CD8-positive, alpha-beta memory T cell (primary cell): ENCODE measurements at regions not wholly inside any gene's neighbourhood (a gene's known extent, or its start where the extent isn't known, plus 50 kb on each side); places are given as distances from the start of the nearest gene placed in this dataset.
A peak's percentile ranks its signal among the peaks of the same experiment; 100 is the strongest.

Experiments
- CTCF ChIA-PET: fragments of 350-600 bp; sonication (Branson Sonifier 250); formaldehyde crosslinking; loops from one replicate; lab custom pipeline; 2021; ENCODE audit warnings: antibody characterized with exemption; lab: Charles Lee
- POLR2A ChIA-PET: fragments of 350-600 bp; sonication (Branson Sonifier 250); formaldehyde crosslinking; loops from one replicate; lab custom pipeline; 2021; ENCODE audit warnings: antibody characterized with exemption; lab: Charles Lee
- DNase-seq, 5 donors: peaks; one replicate each; pipeline versions ENCODE4 v3.0.0 to v3.0.0-alpha.2; 2020 to 2022; ENCODE audit warnings: mixed read lengths in 1 of 5
- H3K27ac ChIP-seq: one replicate; pipeline ENCODE4 v1.7.0; 2013; ENCODE audit warnings: low read depth, mild to moderate bottlenecking, low read length, moderate library complexity
- H3K27me3 ChIP-seq: 2 replicates; pipeline ENCODE4 v1.7.0; 2013; ENCODE audit warnings: low read length, mild to moderate bottlenecking; ENCODE audit not compliant: insufficient read depth, poor library complexity, severe bottlenecking
- H3K36me3 ChIP-seq: 2 replicates; pipeline ENCODE4 v1.7.0; 2013; ENCODE audit warnings: mild to moderate bottlenecking, low read length, moderate library complexity; ENCODE audit not compliant: insufficient read depth
- H3K4me1 ChIP-seq: 2 replicates; pipeline ENCODE4 v1.7.0; 2013; ENCODE audit warnings: mild to moderate bottlenecking, low read length, moderate library complexity; ENCODE audit not compliant: insufficient read depth
- H3K4me3 ChIP-seq: 2 replicates; pipeline ENCODE4 v1.7.0; 2013; ENCODE audit warnings: mild to moderate bottlenecking, low read length
- H3K9me3 ChIP-seq: 2 replicates; pipeline ENCODE4 v1.7.0; 2013; ENCODE audit warnings: mild to moderate bottlenecking, low read length
- H3K27ac Mint-ChIP-seq, 8 donors: one replicate each; pipeline ENCODE4 v1.8.0; 2020 to 2021; ENCODE audit warnings: mixed read lengths in 8 of 8, mild to moderate bottlenecking in 6 of 8, inconsistent platforms in 3 of 8, moderate library complexity in 3 of 8
- H3K27me3 Mint-ChIP-seq, 2 donors: one replicate each; pipeline ENCODE4 v1.8.0; 2020 to 2021; ENCODE audit warnings: mixed read lengths in 2 of 2, mild to moderate bottlenecking in 1 of 2, moderate library complexity in 1 of 2
- H3K36me3 Mint-ChIP-seq, 3 donors: one replicate each; pipeline ENCODE4 v1.8.0; 2020 to 2021; ENCODE audit warnings: mixed read lengths in 3 of 3, inconsistent platforms in 1 of 3, mild to moderate bottlenecking in 1 of 3
- H3K4me1 Mint-ChIP-seq, 3 donors: one replicate each; pipeline ENCODE4 v1.8.0; 2020 to 2021; ENCODE audit warnings: mixed read lengths in 3 of 3, inconsistent platforms in 1 of 3, mild to moderate bottlenecking in 1 of 3
- H3K4me3 Mint-ChIP-seq, 7 donors: one replicate each; pipeline ENCODE4 v1.8.0; 2020 to 2021; ENCODE audit warnings: mixed read lengths in 7 of 7, mild to moderate bottlenecking in 6 of 7, moderate library complexity in 4 of 7, inconsistent platforms in 2 of 7
- H3K9me3 Mint-ChIP-seq, 5 donors: one replicate each; pipeline ENCODE4 v1.8.0; 2020 to 2022; ENCODE audit warnings: mixed read lengths in 5 of 5, mild to moderate bottlenecking in 3 of 5, moderate library complexity in 2 of 5, inconsistent platforms in 1 of 5

DNA sequence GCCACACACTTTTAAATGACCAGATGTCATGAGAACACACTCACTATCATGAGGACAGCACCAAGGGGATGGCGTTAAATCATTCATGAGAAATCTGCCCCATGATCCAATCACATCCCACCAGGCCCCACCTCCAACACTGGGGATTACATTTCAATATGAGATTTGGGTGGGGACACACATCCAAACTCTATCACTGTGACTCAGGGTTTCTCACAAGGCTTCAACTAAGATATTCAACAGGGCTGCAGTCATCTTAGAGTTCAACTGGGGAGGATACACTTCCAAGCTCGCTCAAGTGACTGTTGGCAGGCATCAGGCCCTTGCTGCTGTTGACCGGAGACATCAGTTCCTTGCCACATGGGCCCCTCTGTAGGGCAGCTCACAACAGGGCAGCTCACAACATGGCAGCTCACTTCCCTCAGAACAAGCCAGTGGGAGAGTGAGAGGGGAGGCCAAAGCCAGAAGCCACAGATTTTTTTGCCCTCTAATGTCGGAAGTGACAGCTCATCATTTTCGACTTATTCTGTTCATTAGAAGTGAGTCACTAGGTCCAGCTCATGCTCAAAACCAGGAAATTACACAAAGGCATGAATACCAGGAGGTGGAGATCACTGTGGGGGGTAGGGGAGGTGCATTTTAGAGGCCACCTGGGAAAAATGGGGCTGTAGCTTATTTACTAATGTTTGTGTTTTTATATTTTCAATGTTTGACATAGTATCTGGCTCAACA lies 50.8 kb upstream of the PTHLH start:
- ChIA-PET POLR2A (no interaction called here), CTCF (no interaction called here)
- Mint-ChIP-seq H3K27ac (peak overlapping the region in 1 of 8 donors; percentile 55), H3K9me3 (peaks cover 0 to 5% (median 0%) of the 10 kb centered on the region in 5 donors), H3K36me3 (peaks cover 0 to 5% (median 0%) of the 10 kb centered on the region in 3 donors), H3K4me1 (no peaks in the 10 kb centered on the region), H3K27me3 (peaks cover 9 to 27% of the 10 kb centered on the region in 2 donors), H3K4me3 (no peak overlapping the region)
- DNase-seq = no peak
- H3K27ac ChIP-seq = no peak overlapping the region
- no peaks in the 10 kb centered on the region for H3K36me3 ChIP-seq
- no peaks in the 10 kb centered on the region for H3K4me1 ChIP-seq
- H3K9me3 ChIP-seq = no peaks in the 10 kb centered on the region
- H3K4me3 ChIP-seq = no peak overlapping the region
- no peaks in the 10 kb centered on the region for H3K27me3 ChIP-seq

DNA sequence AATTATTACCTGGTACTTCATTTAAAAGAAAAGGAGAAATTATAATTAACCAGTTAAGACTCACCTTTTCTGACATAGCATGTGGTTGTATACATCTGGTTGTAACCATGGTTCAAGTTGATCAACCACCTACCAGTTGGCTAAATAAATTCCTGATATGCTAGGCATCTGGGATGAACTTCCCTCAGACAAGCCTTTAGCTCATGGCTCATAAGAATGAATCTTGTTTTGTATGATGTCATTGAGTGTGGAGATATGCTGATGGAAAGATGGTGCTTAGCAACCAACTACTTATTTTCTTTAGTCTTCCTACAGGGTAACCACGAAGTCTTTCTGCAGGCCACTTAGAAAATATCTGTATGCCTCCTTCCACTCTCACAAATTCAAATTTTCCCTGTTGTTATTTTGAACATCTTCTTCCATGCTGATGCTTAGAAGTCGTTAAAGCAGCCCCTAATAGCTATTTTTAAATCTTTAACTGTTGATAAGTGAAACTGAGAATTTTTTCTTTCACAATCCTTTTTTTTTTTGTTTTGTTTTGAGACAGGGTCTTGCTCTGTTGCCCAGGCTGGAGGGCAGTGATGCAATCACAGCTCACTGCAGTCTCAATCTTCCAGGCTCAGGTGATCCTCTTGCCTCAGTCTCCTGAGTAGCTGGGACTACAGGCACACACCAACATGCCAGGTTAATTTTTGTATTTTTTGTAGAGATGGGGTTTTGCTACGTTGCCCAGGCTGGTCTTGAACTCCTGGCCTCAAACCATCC lies 51.9 kb upstream of the PTHLH start:
- Histone ChIP-seq H3K27ac (no peak overlapping the region), H3K9me3 (no peaks in the 10 kb centered on the region), H3K4me1 (no peaks in the 10 kb centered on the region), H3K4me3 (no peak overlapping the region), H3K27me3 (no peaks in the 10 kb centered on the region), H3K36me3 (no peaks in the 10 kb centered on the region)
- ChIA-PET POLR2A (no interaction called here), CTCF (interaction anchor here (1.4 kb wide), 1 partner anchor 10 kb away, joined by 3 read pairs; no protein-coding TSS in a partner anchor)
- H3K27me3 Mint-ChIP-seq = peaks cover 6 to 27% of the 10 kb centered on the region in 2 donors
- H3K36me3 Mint-ChIP-seq = peaks cover 0 to 5% (median 0%) of the 10 kb centered on the region in 3 donors
- H3K4me1 Mint-ChIP-seq = no peaks in the 10 kb centered on the region
- H3K27ac Mint-ChIP-seq = no peak overlapping the region
- no peak overlapping the region for H3K4me3 Mint-ChIP-seq
- H3K9me3 Mint-ChIP-seq = peaks cover 0 to 5% (median 0%) of the 10 kb centered on the region in 5 donors
- no peak for DNase-seq

DNA sequence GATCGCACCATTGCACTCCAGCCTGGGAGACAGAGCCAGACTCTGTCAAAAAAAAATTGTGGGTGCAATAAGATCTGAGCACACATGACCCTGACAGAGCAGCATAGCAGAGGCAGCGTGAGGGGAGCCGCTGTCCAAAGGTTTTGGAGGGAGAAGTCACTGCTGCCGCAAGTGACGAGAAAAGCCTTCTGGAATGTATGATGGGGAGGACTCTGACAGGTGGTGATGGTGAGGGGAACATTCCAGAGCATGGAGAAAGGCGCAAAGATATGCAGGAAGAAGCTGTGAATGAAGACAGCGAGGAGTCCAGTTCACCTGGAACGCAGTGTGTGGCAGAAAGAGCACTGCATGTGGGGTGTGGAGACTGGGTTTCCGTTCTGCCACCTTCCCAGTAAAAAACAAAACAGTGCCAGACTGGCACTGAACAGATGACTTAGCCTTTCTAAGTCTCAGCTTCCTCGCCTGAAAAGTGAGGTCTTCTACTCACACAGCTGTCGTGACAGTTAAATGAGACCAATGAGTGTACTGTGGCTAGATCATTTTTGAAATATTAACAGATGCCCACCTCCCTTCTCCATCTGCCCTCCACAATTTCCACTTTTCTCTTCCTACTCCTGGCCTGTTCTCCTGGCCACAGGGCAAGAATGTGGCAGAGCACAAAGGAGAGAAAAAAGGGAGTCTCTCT lies 53.4 kb upstream of the PTHLH start:
- peaks cover 0 to 5% (median 0%) of the 10 kb centered on the region in 3 donors for H3K36me3 Mint-ChIP-seq
- H3K4me3 ChIP-seq = no peak overlapping the region
- peaks cover 0 to 5% (median 0%) of the 10 kb centered on the region in 5 donors for H3K9me3 Mint-ChIP-seq
- ChIA-PET CTCF (no interaction called here), POLR2A (no interaction called here)
- no peaks in the 10 kb centered on the region for H3K27me3 ChIP-seq
- peaks cover 6 to 27% of the 10 kb centered on the region in 2 donors for H3K27me3 Mint-ChIP-seq
- no peaks in the 10 kb centered on the region for H3K4me1 Mint-ChIP-seq
- no peaks in the 10 kb centered on the region for H3K9me3 ChIP-seq
- H3K27ac Mint-ChIP-seq = peak overlapping the region in 1 of 8 donors; percentile 35
- no peaks in the 10 kb centered on the region for H3K36me3 ChIP-seq
- H3K4me1 ChIP-seq = no peaks in the 10 kb centered on the region
- DNase-seq = no peak
- H3K4me3 Mint-ChIP-seq = no peak overlapping the region
- no peak overlapping the region for H3K27ac ChIP-seq

DNA sequence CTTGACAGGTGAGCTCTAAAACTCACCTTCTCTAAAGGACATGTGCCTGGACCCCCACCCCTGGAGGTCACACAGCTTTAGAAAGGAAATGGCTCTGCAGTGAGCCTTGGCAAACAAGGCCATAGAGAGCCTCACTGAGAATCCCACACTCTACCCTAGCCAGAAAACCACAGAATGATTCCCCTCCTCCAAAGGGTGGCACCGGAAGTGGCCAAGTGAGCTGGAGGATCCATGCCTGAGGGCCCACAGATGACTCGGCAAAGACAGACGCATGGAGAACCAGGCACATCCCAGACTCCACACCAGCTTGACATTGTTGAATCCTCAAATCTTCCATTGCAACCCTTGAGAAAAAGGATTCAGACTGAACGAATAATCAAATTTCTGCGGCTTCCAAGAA lies 54.2 kb upstream of the PTHLH start:
- peaks cover 0 to 5% (median 0%) of the 10 kb centered on the region in 3 donors for H3K36me3 Mint-ChIP-seq
- no peak overlapping the region for H3K4me3 ChIP-seq
- POLR2A ChIA-PET = no interaction called here

DNA sequence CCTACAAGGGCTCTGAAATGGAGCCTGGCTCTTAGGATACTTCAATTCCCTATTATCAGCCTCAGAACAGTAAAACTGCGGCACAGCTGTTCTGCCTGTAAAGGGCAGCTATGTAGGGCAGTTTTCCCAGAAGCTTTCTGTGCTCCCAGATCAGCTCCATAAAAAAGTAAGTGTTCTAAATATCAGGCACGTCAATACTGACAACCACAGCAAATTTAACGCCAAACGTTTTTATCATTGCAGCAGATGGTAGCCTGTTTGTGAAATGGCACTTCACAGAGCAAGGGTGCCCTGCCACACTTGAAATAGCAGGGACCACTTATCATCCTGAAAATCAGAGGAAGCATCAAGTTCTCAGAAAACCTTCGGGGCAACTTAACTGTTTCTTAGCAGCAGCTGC lies 54.8 kb upstream of the PTHLH start:
- H3K9me3 ChIP-seq = no peaks in the 10 kb centered on the region
- no peak overlapping the region for H3K4me3 ChIP-seq
- Mint-ChIP-seq H3K4me3 (no peak overlapping the region), H3K36me3 (peaks cover 0 to 5% (median 0%) of the 10 kb centered on the region in 3 donors), H3K27me3 (peaks cover 6 to 27% of the 10 kb centered on the region in 2 donors), H3K4me1 (no peaks in the 10 kb centered on the region), H3K9me3 (peaks cover 0 to 5% (median 0%) of the 10 kb centered on the region in 5 donors), H3K27ac (no peak overlapping the region)
- H3K36me3 ChIP-seq = no peaks in the 10 kb centered on the region
- no peak overlapping the region for H3K27ac ChIP-seq
- ChIA-PET CTCF (no interaction called here), POLR2A (no interaction called here)
- no peaks in the 10 kb centered on the region for H3K27me3 ChIP-seq
- H3K4me1 ChIP-seq = no peaks in the 10 kb centered on the region
- no peak for DNase-seq

More for the DNA sequence above, 54.2 kb upstream of the PTHLH start:
- Histone ChIP-seq H3K36me3 (no peaks in the 10 kb centered on the region), H3K4me1 (no peaks in the 10 kb centered on the region), H3K27me3 (no peaks in the 10 kb centered on the region), H3K27ac (no peak overlapping the region), H3K9me3 (no peaks in the 10 kb centered on the region)
- Mint-ChIP-seq H3K9me3 (peaks cover 0 to 5% (median 0%) of the 10 kb centered on the region in 5 donors), H3K27me3 (peaks cover 6 to 27% of the 10 kb centered on the region in 2 donors), H3K27ac (no peak overlapping the region), H3K4me3 (no peak overlapping the region), H3K4me1 (no peaks in the 10 kb centered on the region)
- CTCF ChIA-PET = no interaction called here
- DNase-seq = no peak

DNA sequence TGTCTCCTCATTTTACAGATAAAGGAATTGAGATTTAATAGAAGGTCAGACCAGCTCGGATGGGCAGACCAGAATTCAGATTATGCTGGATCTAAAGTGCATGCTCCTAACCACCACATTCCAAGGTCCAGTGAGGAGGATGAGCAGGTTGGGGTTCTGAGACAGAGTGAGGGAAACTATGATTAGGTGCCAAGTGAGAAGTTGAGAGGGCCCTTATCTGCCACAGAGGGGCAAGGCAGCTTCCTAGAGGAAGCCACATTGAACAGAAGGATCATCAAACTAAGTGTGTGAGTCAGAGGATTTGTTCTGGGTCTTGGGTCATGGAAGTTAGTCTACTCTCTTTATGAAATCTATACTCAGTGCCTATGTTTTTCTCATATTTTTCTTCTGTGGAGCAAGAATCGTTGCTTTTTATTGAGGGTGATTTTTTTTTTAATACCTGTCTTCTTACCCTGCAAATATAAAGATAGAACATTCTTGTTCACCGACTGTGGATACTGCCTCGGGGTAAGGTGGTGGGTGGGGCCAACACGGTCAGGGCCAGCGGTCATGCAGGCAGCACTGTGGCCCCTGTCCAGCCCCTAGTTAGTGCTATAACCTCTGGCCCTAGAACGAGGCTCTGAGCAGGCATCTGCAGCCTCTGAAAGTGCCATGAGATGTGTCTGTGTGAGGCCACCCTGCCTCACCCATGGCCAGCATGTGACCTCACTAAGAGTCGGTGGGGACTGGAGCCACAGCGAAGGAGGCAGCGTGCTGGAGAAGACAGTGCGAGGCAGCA lies 55.6 kb upstream of the PTHLH start:
- no peak overlapping the region for H3K27ac ChIP-seq
- Mint-ChIP-seq H3K36me3 (peaks cover 0 to 5% (median 0%) of the 10 kb centered on the region in 3 donors), H3K9me3 (peaks cover 0 to 2% (median 0%) of the 10 kb centered on the region in 5 donors), H3K4me1 (no peaks in the 10 kb centered on the region), H3K27ac (no peak overlapping the region), H3K27me3 (peaks cover 4 to 19% of the 10 kb centered on the region in 2 donors), H3K4me3 (no peak overlapping the region)
- ChIA-PET CTCF (no interaction called here), POLR2A (no interaction called here)
- H3K36me3 ChIP-seq = no peaks in the 10 kb centered on the region
- no peaks in the 10 kb centered on the region for H3K9me3 ChIP-seq
- no peaks in the 10 kb centered on the region for H3K27me3 ChIP-seq
- DNase-seq = no peak
- no peaks in the 10 kb centered on the region for H3K4me1 ChIP-seq
- no peak overlapping the region for H3K4me3 ChIP-seq

DNA sequence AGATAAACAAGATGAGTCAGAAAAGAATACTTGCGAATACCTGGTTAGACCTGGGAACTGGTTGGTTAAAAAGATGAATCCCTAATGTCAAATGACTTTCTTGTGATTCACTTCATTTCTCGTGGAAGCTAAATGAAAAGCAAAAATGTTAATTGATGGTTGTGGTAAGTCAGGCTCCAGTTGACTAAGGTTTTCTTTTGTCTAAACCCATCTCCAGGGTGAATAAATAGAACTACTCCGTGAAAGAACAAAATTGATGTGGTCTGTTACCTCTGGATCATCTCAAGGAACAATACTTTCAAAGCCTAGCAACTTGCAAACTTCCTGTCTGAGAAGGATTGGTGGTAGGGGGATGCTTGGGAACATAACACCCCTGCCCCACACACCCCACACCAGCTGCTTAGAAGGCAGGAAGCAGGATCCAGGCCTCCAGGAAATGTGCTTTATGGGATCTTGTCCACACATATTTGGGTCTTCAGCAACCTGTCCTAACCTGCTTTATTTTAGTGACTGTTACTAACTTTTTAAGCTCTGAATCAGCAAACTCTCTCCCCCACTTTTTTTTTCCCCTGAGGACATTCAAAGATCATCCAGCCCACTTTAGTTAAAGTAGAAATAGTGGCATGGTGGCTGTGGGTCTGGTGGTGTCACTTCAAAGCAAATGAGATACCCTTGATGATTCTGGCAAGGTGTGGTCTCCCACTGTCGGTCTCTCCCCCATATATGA lies 60.4 kb upstream of the PTHLH start:
- H3K4me1 Mint-ChIP-seq = no peaks in the 10 kb centered on the region
- no peak for DNase-seq
- H3K4me3 Mint-ChIP-seq = no peak overlapping the region
- Histone ChIP-seq H3K27me3 (no peaks in the 10 kb centered on the region), H3K4me1 (no peaks in the 10 kb centered on the region), H3K4me3 (no peak overlapping the region), H3K27ac (no peak overlapping the region), H3K9me3 (no peaks in the 10 kb centered on the region), H3K36me3 (no peaks in the 10 kb centered on the region)
- H3K36me3 Mint-ChIP-seq = no peaks in the 10 kb centered on the region
- no peak overlapping the region for H3K27ac Mint-ChIP-seq
- CTCF ChIA-PET = no interaction called here
- H3K27me3 Mint-ChIP-seq = peaks cover 0 to 2% of the 10 kb centered on the region in 2 donors
- POLR2A ChIA-PET = no interaction called here
- no peaks in the 10 kb centered on the region for H3K9me3 Mint-ChIP-seq
